H9 (cell line): ENCODE measurements at regions not wholly inside any gene's neighbourhood (a gene's known extent, or its start where the extent isn't known, plus 50 kb on each side); places are given as distances from the start of the nearest gene placed in this dataset.

ENCODE experiments used
- DNase-seq: peaks from one replicate; pipeline ENCODE4 v3.0.0-alpha.2; 2017
- H2AFZ ChIP-seq: one replicate; pipeline ENCODE4 v1.6.1; 2013; ENCODE audit warnings: mild to moderate bottlenecking, low read length, control low read depth, moderate library complexity
- H2AK5ac ChIP-seq: 2 replicates; pipeline ENCODE4 v1.6.1; 2013; ENCODE audit warnings: low read length, control low read depth, mixed read lengths; ENCODE audit not compliant: insufficient read length
- H2BK120ac ChIP-seq: one replicate; pipeline ENCODE4 v1.6.1; 2013; ENCODE audit warnings: low read depth, mild to moderate bottlenecking, low read length, control low read depth, inconsistent platforms; ENCODE audit not compliant: poor library complexity, severe bottlenecking
- H2BK12ac ChIP-seq: 2 replicates; pipeline ENCODE4 v1.6.1; 2013; ENCODE audit warnings: low read length, control low read depth, mixed read lengths, low read depth; ENCODE audit not compliant: insufficient read length
- H2BK15ac ChIP-seq: 2 replicates; pipeline ENCODE4 v1.6.1; 2013; ENCODE audit warnings: low read depth, low read length, control low read depth
- H2BK20ac ChIP-seq: one replicate; pipeline ENCODE4 v1.6.1; 2013; ENCODE audit warnings: low read depth, mild to moderate bottlenecking, low read length, control low read depth, inconsistent platforms; ENCODE audit not compliant: poor library complexity, severe bottlenecking
- H2BK5ac ChIP-seq: 2 replicates; pipeline ENCODE4 v1.6.1; 2013; ENCODE audit warnings: low read length, control low read depth, mixed read lengths; ENCODE audit not compliant: insufficient read length
- H3K14ac ChIP-seq: 2 replicates; pipeline ENCODE4 v1.6.1; 2013; ENCODE audit warnings: low read length, control low read depth; ENCODE audit not compliant: insufficient read depth
- H3K18ac ChIP-seq: 2 replicates; pipeline ENCODE4 v1.6.1; 2013; ENCODE audit warnings: low read depth, mild to moderate bottlenecking, mixed read lengths, low read length, control low read depth; ENCODE audit not compliant: insufficient read length
- H3K23ac ChIP-seq: 2 replicates; pipeline ENCODE4 v1.6.1; 2013; ENCODE audit warnings: low read length, control low read depth, mixed read lengths, low read depth; ENCODE audit not compliant: insufficient read length
- H3K23me2 ChIP-seq: 2 replicates; pipeline ENCODE4 v1.6.1; 2013; ENCODE audit warnings: low read depth, mild to moderate bottlenecking, mixed read lengths, low read length, control low read depth; ENCODE audit not compliant: insufficient read length, poor library complexity, severe bottlenecking
- H3K27ac ChIP-seq: 2 replicates; pipeline ENCODE4 v1.5.1; 2013; ENCODE audit warnings: low read length, control low read depth, mixed read lengths, low read depth; ENCODE audit not compliant: insufficient read length
- H3K27me3 ChIP-seq: 2 replicates; pipeline ENCODE4 v1.6.1; 2013; ENCODE audit warnings: low read length, control low read depth, inconsistent platforms; ENCODE audit not compliant: insufficient read depth
- H3K4ac ChIP-seq: 2 replicates; pipeline ENCODE4 v1.6.1; 2013; ENCODE audit warnings: low read depth, mild to moderate bottlenecking, control low read depth, inconsistent platforms, low read length, moderate library complexity
- H3K4me1 ChIP-seq: 2 replicates; pipeline ENCODE4 v1.6.1; 2013; ENCODE audit warnings: low read length, control low read depth, inconsistent platforms; ENCODE audit not compliant: insufficient read depth
- H3K4me2 ChIP-seq: 2 replicates; pipeline ENCODE4 v1.6.1; 2013; ENCODE audit warnings: low read length, control low read depth, mixed read lengths; ENCODE audit not compliant: insufficient read length, insufficient read depth
- H3K56ac ChIP-seq: 2 replicates; pipeline ENCODE4 v1.6.1; 2013; ENCODE audit warnings: low read depth, mild to moderate bottlenecking, mixed read lengths, low read length, control low read depth; ENCODE audit not compliant: insufficient read length
- H3K79me1 ChIP-seq: 2 replicates; pipeline ENCODE4 v1.6.1; 2013; ENCODE audit warnings: low read depth, mild to moderate bottlenecking, moderate library complexity, low read length, control low read depth, inconsistent platforms; ENCODE audit not compliant: insufficient read depth, poor library complexity, severe bottlenecking
- H3K79me2 ChIP-seq: 2 replicates; pipeline ENCODE4 v1.6.1; 2013; ENCODE audit warnings: low read length, control low read depth, inconsistent platforms; ENCODE audit not compliant: insufficient read depth
- H3K9ac ChIP-seq: 2 replicates; pipeline ENCODE4 v1.6.1; 2013; ENCODE audit warnings: low read length, control low read depth, mixed read lengths; ENCODE audit not compliant: insufficient read length; ENCODE audit errors: extremely low read depth
- H3K9me3 ChIP-seq: one replicate; pipeline ENCODE4 v1.6.1; 2013; ENCODE audit warnings: low read depth, low read length, inconsistent platforms; ENCODE audit not compliant: control insufficient read depth
- H3T11ph ChIP-seq: one replicate; pipeline ENCODE4 v1.6.1; 2013; ENCODE audit warnings: mild to moderate bottlenecking, low read length, control low read depth, inconsistent platforms
- H4K20me1 ChIP-seq: one replicate; pipeline ENCODE4 v1.6.1; 2013; ENCODE audit not compliant: control insufficient read depth, insufficient read length, insufficient read depth
- H4K5ac ChIP-seq: 2 replicates; pipeline ENCODE4 v1.6.1; 2013; ENCODE audit warnings: low read depth, mild to moderate bottlenecking, mixed read lengths, low read length, control low read depth; ENCODE audit not compliant: insufficient read length
- H4K8ac ChIP-seq: replicated peaks from 2 replicates; pipeline ENCODE4 v1.6.1; 2013; ENCODE audit warnings: low read length, control low read depth, mixed read lengths, low read depth; ENCODE audit not compliant: insufficient read length
- H4K91ac ChIP-seq: 2 replicates; pipeline ENCODE4 v1.6.1; 2013; ENCODE audit warnings: low read depth, mild to moderate bottlenecking, moderate library complexity, mixed read lengths, low read length, control low read depth; ENCODE audit not compliant: insufficient read length
- H3K27ac Mint-ChIP-seq, 3 experiments: 2 replicates in 2 of 3; 3 replicates in 1 of 3; pipeline ENCODE4 v1.8.0; 2020 to 2021; ENCODE audit warnings: mixed read lengths in 3 of 3, mild to moderate bottlenecking in 1 of 3, moderate library complexity in 1 of 3
- H3K27me3 Mint-ChIP-seq: 2 replicates; pipeline ENCODE4 v1.8.0; 2021; ENCODE audit warnings: low read depth, mild to moderate bottlenecking, moderate library complexity, mixed read lengths
- H3K36me3 Mint-ChIP-seq, 3 experiments: 2 replicates in 2 of 3; 3 replicates in 1 of 3; pipeline ENCODE4 v1.8.0; 2020 to 2021; ENCODE audit warnings: low read depth in 3 of 3, mixed read lengths in 3 of 3; ENCODE audit not compliant: insufficient read depth in 1 of 3
- H3K4me1 Mint-ChIP-seq, 2 experiments: 2 replicates each; pipeline ENCODE4 v1.8.0; 2020; ENCODE audit warnings: mixed read lengths in 2 of 2
- H3K4me3 Mint-ChIP-seq, 2 experiments: 2 replicates in 1 of 2; 3 replicates in 1 of 2; pipeline ENCODE4 v1.8.0; 2020 to 2021; ENCODE audit warnings: mild to moderate bottlenecking in 2 of 2, mixed read lengths in 2 of 2, moderate library complexity in 1 of 2
- H3K9me3 Mint-ChIP-seq, 2 experiments: 2 replicates in 1 of 2; 3 replicates in 1 of 2; pipeline ENCODE4 v1.8.0; 2020; ENCODE audit warnings: mild to moderate bottlenecking in 2 of 2, mixed read lengths in 2 of 2, moderate library complexity in 1 of 2
- CTCF ChIP-seq: fragments of 200-600 bp; sonication (generic); conservative IDR thresholded peaks from 3 replicates; pipeline ENCODE4 v1.8.0; 2021; ENCODE audit warnings: antibody characterized with exemption, mild to moderate bottlenecking
- WGBS: extraction: QIAGEN DNeasy Blood & Tissue Kit; methylation state at CpG from one replicate; pipeline ENCODE4 v1.1.7; 2013; ENCODE audit warnings: missing lambda C conversion rate, low lambda C conversion rate, mixed read lengths; ENCODE audit not compliant: insufficient read length; ENCODE audit errors: extremely low coverage; 5-methylcytosine and 5-hydroxymethylcytosine counted together

- no peak overlapping the region for H4K5ac ChIP-seq
- no peak overlapping the region for H3T11ph ChIP-seq
- DNase-seq, result no peak
- H3K4me1 ChIP-seq, result peaks cover 5% of the 10 kb centered on the region; the same call in 1 of the 2 replicates
- no peak for TF ChIP-seq CTCF
- H3K9ac ChIP-seq, result no peak overlapping the region
- H2BK20ac ChIP-seq, result no peak overlapping the region
- H4K91ac ChIP-seq, result no peak overlapping the region
- no peak overlapping the region for H3K23ac ChIP-seq
- no peak overlapping the region for H3K4ac ChIP-seq
- Mint-ChIP-seq H3K4me3 (no peak overlapping the region; a peak in 1 of 5 replicates), H3K4me1 (peaks cover 13 to 17% of the 10 kb centered on the region in 2 experiments), H3K27ac (no peak overlapping the region), H3K36me3 (no peaks in the 10 kb centered on the region; a peak in 1 of 7 replicates), H3K9me3 (peaks cover 0 to 51% of the 10 kb centered on the region in 2 experiments; a peak in 3 of 5 replicates), H3K27me3 (peaks cover 3% of the 10 kb centered on the region; the same call in 1 of the 2 replicates)
- no peak overlapping the region for H3K18ac ChIP-seq
- H2BK12ac ChIP-seq, result no peak overlapping the region
- no peaks in the 10 kb centered on the region for H3K9me3 ChIP-seq
- no peak overlapping the region for H2AFZ ChIP-seq
- H3K79me1 ChIP-seq, result no peaks in the 10 kb centered on the region
- H3K23me2 ChIP-seq, result no peaks in the 10 kb centered on the region
- H4K20me1 ChIP-seq, result no peaks in the 10 kb centered on the region
- no peak overlapping the region for H2BK5ac ChIP-seq
- H4K8ac ChIP-seq, result no peak overlapping the region
- no CpG with 5 or more reads among the region's 3 CpGs for WGBS
- no peak overlapping the region for H2BK120ac ChIP-seq
- H3K4me2 ChIP-seq, result no peak overlapping the region
- no peak overlapping the region for H3K56ac ChIP-seq
- H2AK5ac ChIP-seq, result no peak overlapping the region
- no peaks in the 10 kb centered on the region for H3K27me3 ChIP-seq
- no peak overlapping the region for H2BK15ac ChIP-seq
- no peaks in the 10 kb centered on the region for H3K79me2 ChIP-seq
- H3K27ac ChIP-seq, result no peak overlapping the region
- H3K14ac ChIP-seq, result no peak overlapping the region
Measured at GRCh38 chrX:9279234-9279544, 185.7 kb upstream of the TBL1X start.
